A549 (cell line): ENCODE measurements at regions not wholly inside any gene's neighbourhood (a gene's known extent, or its start where the extent isn't known, plus 50 kb on each side); places are given as distances from the start of the nearest gene placed in this dataset.

Experiments used
- ATAC-seq, 2 experiments: fragments of 200-7000 bp in 1 of 2; fragments of >200 bp in 1 of 2; cut with Nextera tagmentation in 1 of 2; cut with Tn5 transposase in 1 of 2; 3 replicates each; pipeline versions ENCODE4 v1.8.0 to v1.9.1; 2018 to 2020; ENCODE audit warnings: mild to moderate bottlenecking in 1 of 2, moderate library complexity in 1 of 2
- CTCF ChIA-PET: fragments of 300-600 bp; sonication (Branson Sonifier 250); formaldehyde crosslinking; extraction: SDS; loops from one replicate; lab custom pipeline; 2021; ENCODE audit warnings: antibody characterized with exemption, inconsistent platforms; lab: Yijun Ruan, JAX
- POLR2A ChIA-PET: fragments of 350-600 bp; formaldehyde crosslinking; extraction: SDS; loops from one replicate; lab custom pipeline; 2021; ENCODE audit warnings: antibody characterized with exemption, inconsistent platforms; lab: Yijun Ruan, JAX
- DNase-seq, 2 experiments: peaks; one replicate each; pipeline versions ENCODE4 v3.0.0 to v3.0.0-alpha.2; 2011 to 2016; ENCODE audit warnings: low read depth in 1 of 2, low spot score in 1 of 2
- FAIRE-seq: peaks from 2 replicates; lab custom pipeline; 2011; peaks lifted over from hg19 to GRCh38; lab: Jason Lieb, UNC
- H3K27ac ChIP-seq, 2 experiments: fragments of >200 bp; sonication (Bioruptor Twin); formaldehyde crosslinking; 3 replicates each; pipeline ENCODE4 v1.5.1; 2016 to 2017
- H3K4me1 ChIP-seq: fragments of >200 bp; sonication (Bioruptor Twin); formaldehyde crosslinking; 3 replicates; pipeline ENCODE4 v1.6.1; 2016
- H3K4me2 ChIP-seq: fragments of >200 bp; sonication (Bioruptor Twin); formaldehyde crosslinking; 3 replicates; pipeline ENCODE4 v1.6.1; 2016
- H3K4me3 ChIP-seq: fragments of >200 bp; sonication (Bioruptor Twin); formaldehyde crosslinking; 3 replicates; pipeline ENCODE4 v1.5.1; 2016
- H3K9me3 ChIP-seq: fragments of >200 bp; sonication (Bioruptor Twin); formaldehyde crosslinking; 3 replicates; pipeline ENCODE4 v1.6.1; 2016
- ATOH8 ChIP-seq: fragments of 250-450 bp; sonication (Bioruptor Pico); IDR thresholded peaks from 2 replicates; pipeline ENCODE4 v1.5.0; 2020; ENCODE audit warnings: low read depth, mild to moderate bottlenecking, moderate library complexity
- CBX2 ChIP-seq: fragments of 200-600 bp; sonication (generic); IDR thresholded peaks from 2 replicates; pipeline ENCODE4 v1.6.1; 2016; ENCODE audit warnings: low read depth, mild to moderate bottlenecking, borderline replicate concordance
- CHD4 ChIP-seq: fragments of 200-600 bp; sonication (generic); IDR thresholded peaks from 2 replicates; pipeline ENCODE4 v1.6.1; 2016; ENCODE audit warnings: antibody characterized with exemption, mild to moderate bottlenecking, borderline replicate concordance
- ELK1 ChIP-seq: fragments of 150-350 bp; IDR thresholded peaks from 2 replicates; pipeline ENCODE4 v1.6.1; 2014; ENCODE audit warnings: low read depth, mild to moderate bottlenecking, low read length
- ESRRA ChIP-seq: fragments of 150-350 bp; IDR thresholded peaks from 2 replicates; pipeline ENCODE4 v1.6.1; 2014; ENCODE audit warnings: mild to moderate bottlenecking, low read length, borderline replicate concordance
- HEYL ChIP-seq: fragments of 250-450 bp; sonication (Bioruptor Pico); IDR thresholded peaks from 2 replicates; pipeline ENCODE4 v1.8.0; 2021; ENCODE audit warnings: mild to moderate bottlenecking, moderate library complexity
- KDM1A ChIP-seq: fragments of 200-600 bp; sonication (generic); IDR thresholded peaks from 2 replicates; pipeline ENCODE4 v1.6.1; 2016; ENCODE audit warnings: low read depth, mild to moderate bottlenecking
- MYC ChIP-seq: IDR thresholded peaks from 2 replicates; pipeline ENCODE4 v1.6.1; 2012; ENCODE audit warnings: mild to moderate bottlenecking, inconsistent platforms, low read length, improper control_type of control experiment, borderline replicate concordance
- NR3C1 ChIP-seq: fragments of >200 bp; sonication (Bioruptor Twin); formaldehyde crosslinking; IDR thresholded peaks from 3 replicates; pipeline ENCODE4 v1.6.1; 2017
- RAD21 ChIP-seq, 2 experiments: fragments of >200 bp in 1 of 2; sonication (Bioruptor Twin) in 1 of 2; formaldehyde crosslinking in 1 of 2; IDR thresholded peaks in 1 of 2; conservative IDR thresholded peaks in 1 of 2; 2 replicates in 1 of 2; 3 replicates in 1 of 2; pipeline ENCODE4 v1.6.1; 2012 to 2018; ENCODE audit warnings: inconsistent platforms in 1 of 2
- RARB ChIP-seq: fragments of 250-450 bp; sonication (Bioruptor Pico); IDR thresholded peaks from 2 replicates; pipeline ENCODE4 v1.8.0; 2021; ENCODE audit warnings: mild to moderate bottlenecking, moderate library complexity
- TP53 ChIP-seq: fragments of 250-450 bp; sonication (Bioruptor Pico); IDR thresholded peaks from 2 replicates; pipeline ENCODE4 v1.5.0; 2021; ENCODE audit warnings: mild to moderate bottlenecking, moderate library complexity
- USF2 ChIP-seq: fragments of 450-650 bp; IDR thresholded peaks from 2 replicates; pipeline ENCODE4 v1.6.1; 2014; ENCODE audit warnings: antibody characterized with exemption
- ZSCAN20 ChIP-seq: fragments of 250-450 bp; sonication (Bioruptor Pico); IDR thresholded peaks from 2 replicates; pipeline ENCODE4 v1.8.0; 2022; ENCODE audit warnings: mild to moderate bottlenecking, moderate library complexity
- WGBS: methylation state at CpG from one replicate; pipeline ENCODE4 v1.1.6; 2017; ENCODE audit errors: missing lambda C conversion rate; 5-methylcytosine and 5-hydroxymethylcytosine counted together

GRCh38 chr9:87157366-87158031, 210.2 kb upstream of the GAS1 start:
- POLR2A ChIA-PET: no interaction called here
- H3K27ac ChIP-seq: no peak overlapping the region
- ATAC-seq (no peak), FAIRE-seq (no peak), DNase-seq (no peak)
- H3K4me3 ChIP-seq: no peak overlapping the region
- 28% methylated on average over 9 of the region's 10 CpGs for WGBS
- no peak for TF ChIP-seq ZSCAN20 (CRISPR knock-in tag)
- TF ChIP-seq TP53 (CRISPR knock-in tag): no peak
- TF ChIP-seq KDM1A: no peak
- peak; percentile 15; the same call in 1 of the 2 replicates for TF ChIP-seq USF2
- TF ChIP-seq ESRRA: no peak
- H3K4me2 ChIP-seq: no peak overlapping the region
- CTCF ChIA-PET: no interaction called here
- no peaks in the 10 kb centered on the region for H3K4me1 ChIP-seq
- H3K9me3 ChIP-seq: no peaks in the 10 kb centered on the region

GRCh38 chr9:87158765-87159164, 211.5 kb upstream of the GAS1 start:
- no peaks in the 10 kb centered on the region for H3K4me1 ChIP-seq
- TF ChIP-seq ZSCAN20 (CRISPR knock-in tag): no peak
- TF ChIP-seq ATOH8 (CRISPR knock-in tag): no peak
- TF ChIP-seq KDM1A: no peak
- TF ChIP-seq NR3C1: no peak
- no peak for TF ChIP-seq CHD4
- TF ChIP-seq ESRRA: no peak
- TF ChIP-seq, all 56 proteins: peak for 0
- no peak overlapping the region for H3K4me2 ChIP-seq
- H3K9me3 ChIP-seq: no peaks in the 10 kb centered on the region
- DNase-seq (no peak), ATAC-seq (no peak), FAIRE-seq (no peak)
- H3K27ac ChIP-seq: no peak overlapping the region
- 27% methylated on average over 2 of the region's 2 CpGs for WGBS
- ChIA-PET POLR2A (no interaction called here), CTCF (no interaction called here)
- H3K4me3 ChIP-seq: no peak overlapping the region

GRCh38 chr9:87160148-87161102, 213.1 kb upstream of the GAS1 start:
- FAIRE-seq: no peak
- POLR2A ChIA-PET: no interaction called here
- TF ChIP-seq ATOH8 (CRISPR knock-in tag): no peak
- no peak for TF ChIP-seq HEYL (CRISPR knock-in tag)
- no peak for TF ChIP-seq RARB
- no peak for TF ChIP-seq MYC
- ATAC-seq: no peak
- no peak overlapping the region for H3K4me3 ChIP-seq
- CTCF ChIA-PET: no interaction called here
- no peaks in the 10 kb centered on the region for H3K4me1 ChIP-seq
- 24% methylated on average over 8 of the region's 8 CpGs for WGBS
- H3K9me3 ChIP-seq: no peaks in the 10 kb centered on the region
- no peak for DNase-seq
- no peak overlapping the region for H3K4me2 ChIP-seq
- H3K27ac ChIP-seq: no peak overlapping the region

GRCh38 chr9:87167161-87167560, 219.9 kb upstream of the GAS1 start:
- FAIRE-seq (no peak), ATAC-seq (no peak), DNase-seq (peak in 1 of 2 experiments; percentile 14)
- H3K4me1 ChIP-seq: no peaks in the 10 kb centered on the region
- ChIA-PET POLR2A (no interaction called here), CTCF (interaction anchor here (0.5 to 0.6 kb wide), 2 partner anchors 69 to 246 kb away, joined by 4 read pairs; no protein-coding TSS in a partner anchor)
- 3% methylated on average over 5 of the region's 5 CpGs for WGBS
- TF ChIP-seq ELK1: no peak
- TF ChIP-seq RAD21 (conservative IDR thresholded peaks at IDR 0.05 in 1 of 2, IDR thresholded peaks at IDR 0.05 in 1 of 2): peak in 1 of 2 experiments; percentile 15; a peak in 1 of 5 replicates
- no peak for TF ChIP-seq CBX2
- H3K4me2 ChIP-seq: no peak overlapping the region
- no peak overlapping the region for H3K27ac ChIP-seq
- no peaks in the 10 kb centered on the region for H3K9me3 ChIP-seq
- H3K4me3 ChIP-seq: no peak overlapping the region
